ENCODE measurements at regions not wholly inside any gene's neighbourhood (a gene's known extent, or its start where the extent isn't known, plus 50 kb on each side); places are given as distances from the start of the nearest gene placed in this dataset.
"Not testable (repeated sequence)": the region's sequence is repeated elsewhere in the genome, so short reads cannot be mapped to it uniquely, and the experiment has no call there.

DNA sequence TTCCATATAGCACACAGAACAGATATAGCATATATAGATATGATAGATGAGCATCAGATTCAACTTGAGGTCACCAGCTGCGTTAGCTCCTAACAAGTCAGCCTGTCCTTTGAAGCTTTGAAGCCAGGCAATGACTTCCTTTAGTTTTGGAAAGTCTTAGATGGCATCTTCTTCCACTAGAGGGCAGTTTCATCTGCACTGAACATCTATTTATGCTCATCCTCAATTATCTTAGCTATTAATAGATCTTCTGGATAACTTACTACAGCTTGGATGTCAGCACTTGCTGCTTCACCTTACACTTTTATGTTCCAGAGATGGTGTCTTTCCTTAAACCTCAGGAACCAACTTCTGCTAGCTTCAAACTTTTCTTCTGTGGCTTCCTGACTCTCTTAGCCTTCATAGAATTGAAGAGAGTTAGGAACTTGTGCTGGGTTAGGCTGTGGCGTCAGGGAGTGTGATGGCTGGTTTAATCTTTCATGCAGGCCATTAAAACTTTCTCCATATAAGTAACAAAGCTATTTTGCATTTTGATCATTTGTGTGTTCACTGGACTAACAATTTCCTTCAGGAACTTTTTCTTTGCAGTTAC lies 1401.4 kb downstream of the EFNA5 start:
- peak in 1 of 2 donors; percentile 30 for DNase-seq (ENCODE audit: low read depth in 2 of 2)

DNA sequence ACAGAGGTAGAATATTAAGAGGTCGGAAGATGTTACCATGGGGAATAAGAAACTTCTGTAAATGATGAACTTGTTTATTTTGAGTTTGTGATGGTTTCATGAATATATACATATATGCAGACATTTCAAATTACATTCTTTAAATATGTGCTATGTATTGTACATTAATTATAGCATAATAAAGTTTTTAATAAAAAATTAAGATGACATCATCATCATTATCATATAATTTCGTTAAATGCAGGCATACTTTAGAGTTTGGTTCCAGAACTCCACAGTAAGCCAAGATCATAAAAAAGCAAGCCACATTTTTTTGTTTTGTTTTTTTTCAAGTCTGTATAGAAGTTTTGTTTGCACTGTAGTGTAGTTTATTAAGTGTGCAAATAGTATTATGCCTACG lies 1403.5 kb downstream of the EFNA5 start:
- DNase-seq (ENCODE audit: low read depth in 2 of 2): no peak

DNA sequence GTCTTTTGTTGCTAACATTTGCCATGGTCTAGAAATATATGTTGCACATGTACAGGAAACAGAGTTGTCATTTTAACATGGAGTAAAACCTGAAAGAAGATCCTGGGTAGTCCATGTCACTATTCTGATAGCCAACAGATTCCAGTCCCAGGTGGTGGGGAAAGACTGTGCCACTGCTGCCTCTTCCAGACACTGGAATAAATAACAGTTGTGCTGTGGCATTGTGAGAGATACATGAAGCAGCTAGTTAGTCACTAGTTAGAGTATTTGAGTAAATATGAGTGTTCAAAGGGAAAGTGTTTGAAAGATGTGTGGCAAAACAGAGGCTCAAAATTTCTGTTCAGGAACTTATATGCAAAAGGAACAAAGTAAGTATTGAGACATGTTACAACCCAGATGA lies 1408.3 kb downstream of the EFNA5 start:
- DNase-seq (ENCODE audit: low read depth in 2 of 2): no peak

DNA sequence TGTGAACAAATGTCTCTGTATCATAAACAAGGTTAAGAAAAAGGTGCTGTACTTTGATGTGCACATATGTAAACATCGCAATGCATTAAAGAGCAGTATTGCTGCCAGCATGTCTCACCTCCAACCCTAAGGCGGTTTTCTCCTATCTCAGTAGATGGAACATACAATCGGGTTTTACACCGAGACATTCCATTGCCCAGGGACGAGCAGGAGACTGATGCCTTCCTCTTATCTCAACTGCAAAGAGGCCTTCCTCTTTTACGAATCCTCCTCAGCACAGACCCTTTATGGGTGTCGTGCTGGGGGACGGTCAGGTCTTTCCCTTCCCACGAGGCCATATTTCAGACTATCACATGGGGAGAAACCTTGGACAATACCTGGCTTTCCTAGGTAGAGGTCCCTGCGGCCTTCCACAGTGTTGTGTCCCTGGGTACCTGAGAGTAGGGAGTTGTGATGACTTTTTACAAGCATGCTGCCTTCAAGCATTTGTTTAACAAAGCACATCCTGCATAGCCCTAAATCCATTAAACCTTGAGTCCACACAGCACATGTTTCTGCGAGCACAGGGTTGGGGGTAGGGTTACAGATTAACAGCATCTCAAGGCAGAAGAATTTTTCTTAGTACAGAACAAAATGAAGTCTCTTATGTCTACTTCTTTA lies 1411.2 kb downstream of the EFNA5 start:
- not testable (repeated sequence) for DNase-seq (ENCODE audit: low read depth in 2 of 2)

DNA sequence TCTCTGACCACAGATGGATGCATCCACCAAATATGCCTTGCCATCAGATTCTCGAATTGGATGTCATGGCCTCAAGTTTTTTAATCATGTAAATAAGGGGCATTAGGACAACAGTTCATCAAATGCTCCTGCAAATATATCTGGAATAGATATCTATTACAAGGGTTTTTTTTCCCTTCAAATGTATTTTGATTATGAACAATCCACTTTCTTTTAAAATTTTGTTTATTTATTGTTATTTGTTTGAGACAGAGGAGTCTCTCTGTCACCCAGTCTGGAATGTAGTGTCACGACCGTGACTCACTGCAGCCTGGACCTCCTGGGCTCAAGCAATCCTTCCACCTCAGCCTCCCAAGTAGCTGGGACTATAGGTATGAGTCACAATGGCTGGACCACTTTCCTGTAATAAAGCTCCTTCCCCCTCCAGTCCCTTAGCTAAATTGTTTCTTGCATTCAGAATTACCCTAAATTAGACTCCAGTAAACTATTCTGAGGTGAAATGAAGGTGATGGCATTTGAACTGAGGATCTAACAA lies 1412.1 kb downstream of the EFNA5 start:
- DNase-seq (ENCODE audit: low read depth in 2 of 2): no peak

DNA sequence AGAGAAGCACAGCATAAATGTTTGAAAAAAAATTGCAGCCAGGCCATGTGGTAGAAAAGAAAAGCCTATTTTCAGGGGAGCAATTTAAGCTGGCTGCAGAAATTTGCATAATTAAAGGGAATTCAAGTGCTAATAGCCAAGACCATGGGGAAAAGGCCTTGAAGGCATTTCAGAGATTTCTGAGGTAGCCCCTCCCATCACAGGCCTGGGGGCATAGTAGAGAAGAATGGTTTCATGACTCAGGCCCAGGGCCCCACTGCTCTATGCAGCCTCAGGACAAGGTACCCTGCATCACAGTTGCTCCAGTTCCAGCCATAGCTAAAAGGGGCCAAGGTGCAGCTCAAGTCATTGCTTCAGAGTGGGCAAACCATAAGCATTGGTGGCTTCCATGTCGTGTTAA lies 1416.0 kb downstream of the EFNA5 start:
- DNase-seq (ENCODE audit: low read depth in 2 of 2): no peak

DNA sequence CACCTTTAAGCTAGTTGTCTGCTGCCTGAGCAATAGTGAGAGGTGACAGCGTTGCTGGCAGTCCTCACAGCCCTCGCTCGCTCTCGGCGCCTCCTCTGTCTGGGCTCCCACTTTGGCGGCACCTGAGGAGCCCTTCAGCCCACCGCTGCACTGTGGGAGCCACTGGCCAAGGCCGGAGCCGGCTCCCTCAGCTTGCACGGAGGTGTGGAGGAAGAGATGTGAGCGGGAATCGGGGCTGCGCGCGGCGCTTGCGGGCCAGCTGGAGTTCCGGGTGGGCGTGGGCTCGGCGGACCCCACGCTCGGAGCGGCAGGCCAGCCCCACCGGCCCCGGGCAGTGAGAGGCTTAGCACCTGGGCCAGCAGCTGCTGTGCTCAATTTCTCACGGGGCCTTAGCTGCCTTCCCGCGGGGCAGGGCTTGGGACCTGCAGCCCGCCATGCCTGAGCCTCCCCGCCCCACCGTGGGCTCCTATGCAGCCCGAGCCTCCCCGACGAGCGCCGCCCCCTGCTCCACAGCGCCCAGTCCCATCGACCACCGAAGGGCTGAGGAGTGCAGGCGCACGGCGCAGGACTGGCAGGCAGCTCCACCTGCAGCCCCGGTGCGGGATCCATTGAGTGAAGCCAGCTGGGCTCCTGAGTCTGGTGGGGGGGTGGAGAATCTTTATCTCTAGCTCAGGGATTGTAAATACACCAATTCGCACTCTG lies 1424.5 kb downstream of the EFNA5 start:
- not testable (repeated sequence) for DNase-seq (ENCODE audit: low read depth in 2 of 2)

DNA sequence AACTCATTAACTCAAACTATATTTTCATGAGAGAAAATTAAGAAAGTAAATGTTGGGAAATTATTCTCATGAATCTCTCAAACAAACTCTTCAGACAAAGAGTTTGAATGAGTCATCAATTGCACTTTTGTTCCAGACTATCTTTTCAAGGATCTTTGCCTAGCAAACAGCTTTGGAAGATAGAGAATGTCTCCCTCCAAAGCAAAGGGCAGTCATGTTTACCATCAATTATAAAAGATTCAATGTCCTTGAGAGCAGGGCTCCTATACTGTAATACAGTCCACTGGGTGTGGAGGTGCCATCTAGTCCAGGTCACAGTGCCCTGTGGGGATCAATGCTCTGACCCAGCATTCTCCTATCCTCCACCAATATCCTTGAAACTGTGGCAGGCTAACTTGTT lies 1429.3 kb downstream of the EFNA5 start:
- DNase-seq (ENCODE audit: low read depth in 2 of 2): no peak

DNA sequence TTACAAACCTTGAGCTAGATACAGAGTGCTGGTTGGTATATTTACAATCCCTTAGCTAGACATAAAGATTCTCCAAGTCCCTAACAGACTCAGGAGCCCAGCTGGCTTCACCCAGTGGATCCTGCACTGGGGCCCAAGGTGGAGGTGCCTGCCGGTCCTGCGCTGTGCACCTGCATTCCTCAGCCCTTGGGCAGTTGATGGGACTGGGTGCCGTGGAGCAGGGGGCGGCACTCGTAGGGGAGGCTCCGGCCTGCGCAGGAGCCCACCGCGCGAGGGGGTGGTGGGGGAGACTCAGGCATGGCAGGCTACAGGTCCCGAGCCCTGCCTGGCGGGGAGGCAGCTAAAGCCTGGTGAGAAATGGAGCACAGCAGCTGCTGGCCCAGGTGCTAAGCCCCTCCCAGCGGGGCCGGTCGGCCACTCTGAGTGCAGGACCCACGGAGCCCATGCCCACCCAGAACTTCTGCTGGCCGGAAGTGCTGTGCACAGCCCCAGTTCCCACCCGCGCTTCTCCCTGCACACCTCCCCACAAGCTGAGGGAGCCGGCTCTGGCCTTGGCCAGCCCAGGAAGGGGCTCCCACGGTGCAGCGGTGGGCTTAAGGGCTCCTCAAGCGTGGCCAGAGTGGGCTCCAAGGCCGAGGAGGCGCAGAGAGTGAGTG lies 1464.7 kb downstream of the EFNA5 start:
- DNase-seq (ENCODE audit: low read depth in 2 of 2): no peak

DNA sequence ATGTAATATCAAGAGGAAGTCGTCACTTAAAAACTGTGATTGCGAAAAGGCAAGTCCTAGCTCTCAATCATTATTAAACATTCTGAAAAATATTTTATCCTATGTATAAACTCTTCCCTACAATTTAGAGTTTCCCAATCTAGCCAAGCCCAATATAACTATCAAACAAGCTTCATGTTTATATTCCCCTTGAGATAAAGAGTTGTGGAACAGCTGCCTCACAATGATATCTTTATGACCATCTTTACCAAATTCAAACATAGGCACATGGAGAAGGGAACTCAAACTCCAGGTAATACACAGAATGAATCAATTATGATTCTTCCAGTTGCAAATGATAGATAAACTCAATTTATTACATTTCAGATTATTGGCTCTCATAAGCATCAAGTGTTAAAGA lies 1468.7 kb downstream of the EFNA5 start:
- no peak for DNase-seq (ENCODE audit: low read depth in 2 of 2)

DNA sequence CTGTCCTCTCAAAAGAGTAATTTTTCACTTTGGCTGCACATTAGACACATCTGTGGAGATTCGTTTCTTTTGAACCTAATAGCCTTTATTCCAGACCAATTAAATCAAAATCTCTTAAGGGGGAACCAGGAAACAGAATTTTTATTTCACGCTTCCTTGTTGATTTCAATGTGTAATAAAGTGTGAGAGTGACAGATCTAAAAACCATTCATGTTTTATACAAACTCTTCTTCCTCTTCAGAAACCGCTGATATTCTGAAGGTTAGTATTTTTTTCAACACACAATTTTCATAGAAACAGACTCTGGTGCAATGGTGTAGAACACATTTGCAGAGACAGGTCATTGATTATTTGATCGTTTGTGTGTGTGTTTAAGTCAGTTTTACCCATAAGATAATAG lies 1469.8 kb downstream of the EFNA5 start:
- DNase-seq (ENCODE audit: low read depth in 2 of 2): no peak

DNA sequence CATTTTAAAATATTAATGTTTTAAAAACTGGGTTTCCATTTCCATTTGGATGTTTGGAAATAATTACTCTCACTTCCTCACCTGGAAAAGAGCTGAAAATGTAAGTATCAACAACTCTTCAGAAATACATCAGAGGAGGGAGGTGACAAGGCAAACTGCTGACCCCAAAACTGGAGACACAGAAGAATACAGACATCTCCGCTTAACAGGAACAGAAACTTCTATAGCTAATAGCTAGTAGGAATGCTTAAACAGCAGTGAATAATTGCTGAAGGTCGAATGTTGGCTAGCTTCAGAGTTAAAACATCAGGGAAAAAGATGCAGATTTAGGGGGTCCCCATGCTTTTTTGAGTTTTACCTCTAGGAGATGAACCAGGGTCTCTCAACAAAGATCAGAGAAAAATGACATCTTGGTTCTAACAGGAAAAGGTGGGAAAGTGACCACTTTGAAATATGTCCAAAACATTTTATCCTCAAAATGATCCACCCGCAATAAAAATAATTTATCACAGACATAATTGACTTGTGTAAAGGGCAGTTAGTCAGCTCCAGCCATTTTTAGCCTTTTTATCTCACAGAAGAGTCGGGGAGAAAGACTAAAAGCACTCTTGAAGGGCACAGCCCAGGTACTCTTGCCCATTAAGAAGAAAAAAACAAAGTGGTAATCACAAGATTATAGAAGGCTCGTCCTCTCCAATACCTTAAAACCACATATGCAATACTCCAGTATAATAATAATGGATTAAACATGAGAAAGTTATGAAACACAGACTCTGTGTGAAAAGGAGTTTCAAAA lies 1474.9 kb downstream of the EFNA5 start:
- no peak for DNase-seq (ENCODE audit: low read depth in 2 of 2)

DNA sequence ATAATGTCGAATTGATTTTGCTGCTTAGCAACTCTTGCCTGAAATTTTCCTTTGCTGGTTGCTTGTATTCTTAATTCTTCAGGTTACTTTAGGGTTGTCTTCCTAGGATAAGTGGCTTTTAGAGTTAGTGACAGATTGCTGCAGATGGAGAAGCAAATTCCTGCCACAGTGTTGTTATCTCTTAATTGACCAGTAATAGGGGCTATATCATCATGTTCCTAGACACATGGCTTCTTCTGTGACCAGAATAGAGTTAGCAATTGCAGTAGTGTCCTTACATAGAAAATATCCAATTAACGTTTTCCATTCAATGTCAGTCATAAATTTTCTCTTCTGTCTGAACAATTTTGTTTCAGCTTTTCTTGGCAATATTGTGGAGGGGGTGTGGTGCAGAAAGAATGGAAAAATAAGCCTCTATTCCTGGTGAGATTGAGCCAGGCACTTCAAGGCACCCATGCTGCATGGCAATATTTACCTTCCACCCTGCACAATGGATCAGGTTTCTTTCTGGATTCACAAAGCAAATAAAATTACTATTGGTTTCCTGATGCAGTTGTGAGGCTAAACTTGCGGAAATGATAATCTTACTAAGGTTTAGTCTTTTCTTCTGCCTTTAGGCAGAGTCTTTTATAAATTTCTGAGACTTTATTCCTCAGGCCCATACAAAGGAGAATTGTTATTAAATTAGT lies 1481.5 kb downstream of the EFNA5 start:
- DNase-seq (ENCODE audit: low read depth in 2 of 2): no peak

DNA sequence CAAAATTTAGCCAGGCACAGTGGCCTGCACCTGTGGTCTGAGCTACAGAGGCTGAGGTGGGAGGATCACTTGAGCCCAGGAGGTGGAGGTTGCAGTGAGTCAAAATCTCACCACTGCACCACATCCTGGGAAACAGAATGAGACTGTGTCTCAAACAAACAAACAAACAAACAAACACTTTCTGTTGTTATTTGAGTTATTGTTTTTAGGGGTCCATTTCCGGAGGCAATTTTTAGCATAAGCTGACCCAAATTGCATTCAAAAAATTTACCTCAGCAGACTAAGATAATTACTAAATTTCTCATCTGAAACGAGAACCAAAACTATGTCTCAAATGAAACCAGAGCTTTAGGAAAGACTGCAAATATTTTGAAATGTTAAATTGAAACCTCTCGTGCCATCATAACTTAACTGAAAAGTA lies 1485.1 kb downstream of the EFNA5 start:
- no peak for DNase-seq (ENCODE audit: low read depth in 2 of 2)

DNA sequence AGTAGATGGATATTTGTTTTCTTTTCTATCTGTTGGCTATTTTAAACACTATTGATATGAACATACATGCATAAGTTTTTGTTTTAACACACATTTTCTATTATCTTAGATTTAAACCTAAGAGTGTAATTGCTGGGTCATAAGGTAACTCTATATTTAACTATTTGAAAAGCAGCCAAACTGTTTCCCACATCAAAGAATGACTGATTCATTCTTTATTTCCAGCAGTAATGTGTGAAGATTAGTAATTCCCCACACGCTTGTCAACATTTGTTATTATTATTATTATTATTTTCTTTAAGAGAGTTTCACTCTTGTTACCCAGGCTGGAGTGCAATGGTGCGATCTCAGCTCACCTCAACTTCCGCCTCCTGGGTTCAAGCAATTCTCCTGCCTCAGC lies 1495.8 kb downstream of the EFNA5 start:
- no peak for DNase-seq (ENCODE audit: low read depth in 2 of 2)

DNA sequence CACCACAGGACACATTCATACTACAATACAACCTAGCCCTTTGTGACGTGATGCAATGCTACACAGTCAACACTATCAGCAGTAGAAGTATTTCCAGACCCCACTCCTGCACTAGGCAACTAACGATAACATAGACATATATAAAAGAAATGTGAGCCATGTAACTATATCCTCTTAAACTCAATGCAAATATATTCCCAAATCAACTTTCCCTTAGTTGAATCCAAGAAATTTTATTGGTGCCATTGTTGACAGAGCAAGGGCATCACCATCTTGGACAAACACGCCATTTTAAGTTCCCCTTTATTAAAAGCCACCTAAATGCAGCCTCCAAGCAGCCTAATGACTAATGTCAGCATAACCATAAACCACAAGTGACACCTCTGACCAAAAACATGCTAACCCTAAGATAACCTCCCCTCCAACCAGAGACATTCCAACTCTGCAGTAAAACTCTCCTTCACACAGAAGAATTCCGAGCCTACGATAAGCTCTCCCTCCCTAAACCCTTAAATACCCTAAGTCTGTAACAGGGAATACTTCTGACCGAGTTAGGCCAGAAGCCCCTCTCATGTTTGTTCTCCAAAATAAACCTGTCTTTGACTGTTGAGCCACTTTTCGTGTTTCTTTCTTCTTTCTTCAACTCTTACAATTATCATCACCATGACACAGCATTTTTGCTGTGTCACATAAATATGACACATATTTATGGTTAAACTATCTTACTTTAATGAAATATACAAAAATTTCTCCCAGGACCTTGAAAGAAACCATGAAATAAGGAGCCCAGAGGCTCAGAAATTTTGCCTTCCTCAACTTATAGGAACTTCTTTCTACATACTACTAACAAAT lies 1497.8 kb downstream of the EFNA5 start:
- DNase-seq (ENCODE audit: low read depth in 2 of 2): peak in 1 of 2 donors; percentile 1

DNA sequence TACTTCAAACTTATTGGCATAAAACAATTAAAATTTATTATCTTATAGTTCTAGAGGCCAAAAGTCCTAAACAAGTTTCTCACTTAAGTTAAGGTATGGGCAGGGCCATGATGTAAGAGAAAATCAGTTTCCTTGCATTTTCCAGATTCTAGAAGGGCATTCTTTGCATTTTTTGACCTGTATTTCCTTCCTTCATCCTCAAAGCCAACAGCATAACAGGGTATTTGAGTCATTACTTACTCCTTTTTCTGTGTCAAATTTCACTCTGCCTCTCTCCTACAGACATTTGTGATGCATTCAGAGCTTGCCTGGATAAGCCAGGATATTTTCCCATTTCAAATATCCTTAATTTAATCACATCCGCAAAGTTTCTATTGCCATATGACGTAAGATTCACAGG lies 1499.0 kb downstream of the EFNA5 start:
- DNase-seq (ENCODE audit: low read depth in 2 of 2): peak in 1 of 2 donors; percentile 25

DNA sequence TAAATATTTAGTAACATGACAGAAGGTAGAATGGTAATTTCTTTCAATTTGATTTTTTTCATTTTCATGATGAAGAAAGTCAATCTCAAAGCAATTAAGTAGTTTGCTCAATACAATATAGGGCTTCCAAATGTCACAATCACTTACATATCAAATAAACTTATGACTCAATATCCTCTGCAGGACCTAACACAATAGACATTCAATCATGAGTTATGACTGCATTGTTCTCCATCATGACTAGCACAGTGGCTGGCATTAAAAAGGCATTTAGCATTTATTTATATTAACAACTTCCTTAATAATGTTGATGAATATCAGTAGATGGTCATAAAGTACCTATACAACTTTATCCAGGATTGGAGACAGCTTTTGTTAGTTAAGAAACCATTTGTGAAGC lies 1499.6 kb downstream of the EFNA5 start:
- peak in 1 of 2 donors; percentile 77 for DNase-seq (ENCODE audit: low read depth in 2 of 2)

DNA sequence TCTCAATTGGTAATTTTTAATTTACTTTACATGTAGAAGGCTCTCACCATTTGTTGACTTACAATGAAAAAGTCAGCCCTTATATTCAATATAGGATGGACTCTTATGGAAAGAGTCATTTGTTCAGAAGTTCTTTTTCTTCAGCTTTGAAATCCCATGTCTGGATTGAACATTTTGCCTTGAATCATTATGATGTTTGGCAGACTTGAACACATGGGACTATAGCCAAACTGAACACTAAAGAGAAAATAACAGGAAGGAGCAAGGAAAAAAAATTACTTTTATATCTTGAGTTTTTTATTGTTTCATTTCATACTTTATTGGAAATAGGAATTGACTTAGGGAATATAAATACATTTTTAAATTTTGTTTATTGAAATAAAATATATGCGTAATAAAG lies 1503.0 kb downstream of the EFNA5 start:
- DNase-seq (ENCODE audit: low read depth in 2 of 2): peak in 1 of 2 donors; percentile 20

DNA sequence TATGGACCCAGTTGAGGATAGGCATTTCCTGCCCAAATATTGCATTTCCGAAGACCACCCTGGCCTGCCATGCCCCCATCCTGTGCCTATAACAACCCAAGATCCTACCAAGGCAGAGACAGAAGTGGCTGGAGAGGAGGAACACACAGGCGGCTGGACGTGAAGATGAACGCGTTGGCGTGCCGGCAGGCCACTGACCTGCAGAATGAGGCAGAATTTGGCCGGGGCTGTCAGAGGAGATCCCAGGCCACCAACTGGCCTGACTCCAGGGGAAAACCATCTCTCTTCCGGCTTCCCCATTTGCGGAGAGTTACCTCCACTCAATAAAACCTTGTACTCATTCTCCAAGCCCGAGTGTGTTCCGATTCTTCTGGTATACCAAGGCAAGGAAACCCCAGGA lies 1507.5 kb downstream of the EFNA5 start:
- DNase-seq (ENCODE audit: low read depth in 2 of 2): no peak

Data from dermis microvascular lymphatic vessel endothelial cell (primary cell).